ENCODE measurements at regions not wholly inside any gene's neighbourhood (a gene's known extent, or its start where the extent isn't known, plus 50 kb on each side); places are given as distances from the start of the nearest gene placed in this dataset.

DNA sequence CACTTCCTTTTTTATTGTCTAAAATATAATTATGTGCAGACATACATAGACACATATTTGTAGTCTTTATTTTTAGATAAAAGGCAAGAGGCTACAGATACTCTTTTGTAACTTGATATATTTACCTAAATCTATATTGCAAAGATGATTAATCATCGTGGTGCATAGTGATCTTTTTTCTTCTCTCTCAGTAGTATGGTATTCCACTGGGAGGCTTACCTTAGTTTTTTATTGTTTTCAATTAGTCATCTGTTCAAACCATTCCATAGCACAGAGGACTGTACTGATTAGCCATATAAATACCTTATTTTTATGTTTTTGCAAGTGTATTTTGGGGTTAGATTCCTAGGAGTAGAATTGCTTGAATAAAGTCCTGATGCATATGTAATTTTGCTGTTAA lies 619.7 kb downstream of the GRXCR1 start:
- TF ChIP-seq POLR2AphosphoS5 (IDR thresholded peaks at IDR 0.05; ENCODE audit: low read length) (no peak), RAD21 (IDR thresholded peaks at IDR 0.05; ENCODE audit: insufficient read depth, low read depth, low read length) (no peak), NFXL1 (IDR thresholded peaks at IDR 0.05; ENCODE audit: borderline replicate concordance) (no peak), MXI1 (IDR thresholded peaks at IDR 0.05; ENCODE audit: low read depth, low read length) (no peak), JUND (IDR thresholded peaks at IDR 0.05; ENCODE audit: low read depth, low read length) (no peak)
- TF ChIP-seq, protein P1, sequence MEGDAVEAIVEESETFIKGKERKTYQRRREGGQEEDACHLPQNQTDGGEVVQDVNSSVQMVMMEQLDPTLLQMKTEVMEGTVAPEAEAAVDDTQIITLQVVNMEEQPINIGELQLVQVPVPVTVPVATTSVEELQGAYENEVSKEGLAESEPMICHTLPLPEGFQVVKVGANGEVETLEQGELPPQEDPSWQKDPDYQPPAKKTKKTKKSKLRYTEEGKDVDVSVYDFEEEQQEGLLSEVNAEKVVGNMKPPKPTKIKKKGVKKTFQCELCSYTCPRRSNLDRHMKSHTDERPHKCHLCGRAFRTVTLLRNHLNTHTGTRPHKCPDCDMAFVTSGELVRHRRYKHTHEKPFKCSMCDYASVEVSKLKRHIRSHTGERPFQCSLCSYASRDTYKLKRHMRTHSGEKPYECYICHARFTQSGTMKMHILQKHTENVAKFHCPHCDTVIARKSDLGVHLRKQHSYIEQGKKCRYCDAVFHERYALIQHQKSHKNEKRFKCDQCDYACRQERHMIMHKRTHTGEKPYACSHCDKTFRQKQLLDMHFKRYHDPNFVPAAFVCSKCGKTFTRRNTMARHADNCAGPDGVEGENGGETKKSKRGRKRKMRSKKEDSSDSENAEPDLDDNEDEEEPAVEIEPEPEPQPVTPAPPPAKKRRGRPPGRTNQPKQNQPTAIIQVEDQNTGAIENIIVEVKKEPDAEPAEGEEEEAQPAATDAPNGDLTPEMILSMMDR (IDR thresholded peaks at IDR 0.05 in 2 of 3, conservative IDR thresholded peaks at IDR 0.05 in 1 of 3; ENCODE audit: control insufficient read depth in 2 of 3, extremely low read depth in 1 of 3, insufficient read depth in 1 of 3, low read depth in 3 of 3, low read length in 3 of 3) = no peak
- TF ChIP-seq, protein P2, sequence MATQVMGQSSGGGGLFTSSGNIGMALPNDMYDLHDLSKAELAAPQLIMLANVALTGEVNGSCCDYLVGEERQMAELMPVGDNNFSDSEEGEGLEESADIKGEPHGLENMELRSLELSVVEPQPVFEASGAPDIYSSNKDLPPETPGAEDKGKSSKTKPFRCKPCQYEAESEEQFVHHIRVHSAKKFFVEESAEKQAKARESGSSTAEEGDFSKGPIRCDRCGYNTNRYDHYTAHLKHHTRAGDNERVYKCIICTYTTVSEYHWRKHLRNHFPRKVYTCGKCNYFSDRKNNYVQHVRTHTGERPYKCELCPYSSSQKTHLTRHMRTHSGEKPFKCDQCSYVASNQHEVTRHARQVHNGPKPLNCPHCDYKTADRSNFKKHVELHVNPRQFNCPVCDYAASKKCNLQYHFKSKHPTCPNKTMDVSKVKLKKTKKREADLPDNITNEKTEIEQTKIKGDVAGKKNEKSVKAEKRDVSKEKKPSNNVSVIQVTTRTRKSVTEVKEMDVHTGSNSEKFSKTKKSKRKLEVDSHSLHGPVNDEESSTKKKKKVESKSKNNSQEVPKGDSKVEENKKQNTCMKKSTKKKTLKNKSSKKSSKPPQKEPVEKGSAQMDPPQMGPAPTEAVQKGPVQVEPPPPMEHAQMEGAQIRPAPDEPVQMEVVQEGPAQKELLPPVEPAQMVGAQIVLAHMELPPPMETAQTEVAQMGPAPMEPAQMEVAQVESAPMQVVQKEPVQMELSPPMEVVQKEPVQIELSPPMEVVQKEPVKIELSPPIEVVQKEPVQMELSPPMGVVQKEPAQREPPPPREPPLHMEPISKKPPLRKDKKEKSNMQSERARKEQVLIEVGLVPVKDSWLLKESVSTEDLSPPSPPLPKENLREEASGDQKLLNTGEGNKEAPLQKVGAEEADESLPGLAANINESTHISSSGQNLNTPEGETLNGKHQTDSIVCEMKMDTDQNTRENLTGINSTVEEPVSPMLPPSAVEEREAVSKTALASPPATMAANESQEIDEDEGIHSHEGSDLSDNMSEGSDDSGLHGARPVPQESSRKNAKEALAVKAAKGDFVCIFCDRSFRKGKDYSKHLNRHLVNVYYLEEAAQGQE (IDR thresholded peaks at IDR 0.05; ENCODE audit: low read depth, low read length) = no peak
- TF ChIP-seq, protein P3, sequence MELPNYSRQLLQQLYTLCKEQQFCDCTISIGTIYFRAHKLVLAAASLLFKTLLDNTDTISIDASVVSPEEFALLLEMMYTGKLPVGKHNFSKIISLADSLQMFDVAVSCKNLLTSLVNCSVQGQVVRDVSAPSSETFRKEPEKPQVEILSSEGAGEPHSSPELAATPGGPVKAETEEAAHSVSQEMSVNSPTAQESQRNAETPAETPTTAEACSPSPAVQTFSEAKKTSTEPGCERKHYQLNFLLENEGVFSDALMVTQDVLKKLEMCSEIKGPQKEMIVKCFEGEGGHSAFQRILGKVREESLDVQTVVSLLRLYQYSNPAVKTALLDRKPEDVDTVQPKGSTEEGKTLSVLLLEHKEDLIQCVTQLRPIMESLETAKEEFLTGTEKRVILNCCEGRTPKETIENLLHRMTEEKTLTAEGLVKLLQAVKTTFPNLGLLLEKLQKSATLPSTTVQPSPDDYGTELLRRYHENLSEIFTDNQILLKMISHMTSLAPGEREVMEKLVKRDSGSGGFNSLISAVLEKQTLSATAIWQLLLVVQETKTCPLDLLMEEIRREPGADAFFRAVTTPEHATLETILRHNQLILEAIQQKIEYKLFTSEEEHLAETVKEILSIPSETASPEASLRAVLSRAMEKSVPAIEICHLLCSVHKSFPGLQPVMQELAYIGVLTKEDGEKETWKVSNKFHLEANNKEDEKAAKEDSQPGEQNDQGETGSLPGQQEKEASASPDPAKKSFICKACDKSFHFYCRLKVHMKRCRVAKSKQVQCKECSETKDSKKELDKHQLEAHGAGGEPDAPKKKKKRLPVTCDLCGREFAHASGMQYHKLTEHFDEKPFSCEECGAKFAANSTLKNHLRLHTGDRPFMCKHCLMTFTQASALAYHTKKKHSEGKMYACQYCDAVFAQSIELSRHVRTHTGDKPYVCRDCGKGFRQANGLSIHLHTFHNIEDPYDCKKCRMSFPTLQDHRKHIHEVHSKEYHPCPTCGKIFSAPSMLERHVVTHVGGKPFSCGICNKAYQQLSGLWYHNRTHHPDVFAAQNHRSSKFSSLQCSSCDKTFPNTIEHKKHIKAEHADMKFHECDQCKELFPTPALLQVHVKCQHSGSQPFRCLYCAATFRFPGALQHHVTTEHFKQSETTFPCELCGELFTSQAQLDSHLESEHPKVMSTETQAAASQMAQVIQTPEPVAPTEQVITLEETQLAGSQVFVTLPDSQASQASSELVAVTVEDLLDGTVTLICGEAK (IDR thresholded peaks at IDR 0.05; ENCODE audit: borderline replicate concordance) = no peak

Measured in GM12878 (cell line).